Neuronal stem cell (in vitro differentiated cells): ENCODE measurements at regions not wholly inside any gene's neighbourhood (a gene's known extent, or its start where the extent isn't known, plus 50 kb on each side); places are given as distances from the start of the nearest gene placed in this dataset.
"Not testable (repeated sequence)": the region's sequence is repeated elsewhere in the genome, so short reads cannot be mapped to it uniquely, and the experiment has no call there.

ENCODE experiments used
- DNase-seq: peaks from one replicate; pipeline ENCODE4 v3.0.0-alpha.2; 2013; ENCODE audit warnings: low spot score
- H2AFZ ChIP-seq: one replicate; pipeline ENCODE4 v1.6.1; 2013; ENCODE audit warnings: mild to moderate bottlenecking, low read length, inconsistent platforms
- H2AK5ac ChIP-seq: 2 replicates; pipeline ENCODE4 v1.6.1; 2013; ENCODE audit warnings: low read depth, mild to moderate bottlenecking, inconsistent platforms, low read length, moderate library complexity, mixed read lengths
- H2BK120ac ChIP-seq: 2 replicates; pipeline ENCODE4 v1.6.1; 2013; ENCODE audit warnings: low read depth, mild to moderate bottlenecking, inconsistent platforms, low read length, moderate library complexity, mixed read lengths
- H2BK12ac ChIP-seq: one replicate; pipeline ENCODE4 v1.6.1; 2013; ENCODE audit warnings: low read length, inconsistent platforms
- H2BK15ac ChIP-seq: 2 replicates; pipeline ENCODE4 v1.6.1; 2013; ENCODE audit warnings: mild to moderate bottlenecking, low read length, inconsistent platforms, mixed read lengths
- H2BK5ac ChIP-seq: one replicate; pipeline ENCODE4 v1.6.1; 2013; ENCODE audit warnings: inconsistent platforms, mild to moderate bottlenecking, low read length, moderate library complexity
- H3K14ac ChIP-seq: one replicate; pipeline ENCODE4 v1.6.1; 2013; ENCODE audit warnings: low read length, inconsistent platforms
- H3K18ac ChIP-seq: 2 replicates; pipeline ENCODE4 v1.6.1; 2013; ENCODE audit warnings: low read length, inconsistent platforms
- H3K23ac ChIP-seq: 2 replicates; pipeline ENCODE4 v1.6.1; 2013; ENCODE audit warnings: low read depth, mild to moderate bottlenecking, mixed read lengths, low read length, inconsistent platforms; ENCODE audit not compliant: poor library complexity
- H3K27ac ChIP-seq: replicated peaks from 3 replicates; pipeline ENCODE4 v1.5.1; 2013; ENCODE audit warnings: low read length, inconsistent platforms
- H3K27me3 ChIP-seq, 3 experiments: 2 replicates each; pipeline ENCODE4 v1.6.1; 2013; ENCODE audit warnings: low read length in 3 of 3, mild to moderate bottlenecking in 2 of 3, inconsistent platforms in 1 of 3, low read depth in 1 of 3, mixed read lengths in 1 of 3, moderate library complexity in 1 of 3; ENCODE audit not compliant: control insufficient read depth in 3 of 3, insufficient read depth in 3 of 3
- H3K36me3 ChIP-seq, 2 donors: replicated peaks in 1 of 2; 2 replicates each; pipeline ENCODE4 v1.6.1; 2013; ENCODE audit warnings: low read length in 2 of 2; ENCODE audit not compliant: control insufficient read depth in 2 of 2, insufficient read depth in 2 of 2
- H3K4ac ChIP-seq: 2 replicates; pipeline ENCODE4 v1.6.1; 2013; ENCODE audit warnings: inconsistent platforms, mild to moderate bottlenecking, low read length, moderate library complexity
- H3K4me1 ChIP-seq, 2 donors: 1 replicate in 1 of 2; 2 replicates in 1 of 2; pipeline ENCODE4 v1.6.1; 2013; ENCODE audit warnings: low read length in 2 of 2, low read depth in 1 of 2; ENCODE audit not compliant: control insufficient read depth in 2 of 2, insufficient read depth in 1 of 2
- H3K4me2 ChIP-seq: one replicate; pipeline ENCODE4 v1.6.1; 2013; ENCODE audit warnings: mild to moderate bottlenecking, low read length, inconsistent platforms; ENCODE audit not compliant: insufficient read depth, poor library complexity, severe bottlenecking
- H3K4me3 ChIP-seq, 2 donors: 2 replicates each; pipeline ENCODE4 v1.5.1; 2013; ENCODE audit warnings: low read length in 2 of 2, mild to moderate bottlenecking in 2 of 2, inconsistent platforms in 1 of 2, moderate library complexity in 1 of 2
- H3K79me1 ChIP-seq: one replicate; pipeline ENCODE4 v1.6.1; 2013; ENCODE audit warnings: low read depth, mild to moderate bottlenecking, inconsistent platforms, low read length, moderate library complexity
- H3K9ac ChIP-seq: one replicate; pipeline ENCODE4 v1.6.1; 2013; ENCODE audit warnings: mild to moderate bottlenecking, low read depth, low read length, inconsistent platforms; ENCODE audit not compliant: poor library complexity
- H3K9me3 ChIP-seq, 2 donors: replicated peaks in 1 of 2; 2 replicates each; pipeline versions ENCODE3 to v1.6.1; 2013; ENCODE audit warnings: low read length in 2 of 2, mild to moderate bottlenecking in 2 of 2, inconsistent platforms in 1 of 2, low read depth in 1 of 2, mixed read lengths in 1 of 2, moderate library complexity in 1 of 2; ENCODE audit not compliant: control insufficient read depth in 2 of 2, insufficient read depth in 1 of 2
- H4K8ac ChIP-seq: one replicate; pipeline ENCODE4 v1.6.1; 2013; ENCODE audit warnings: low read depth, mild to moderate bottlenecking, inconsistent platforms, low read length, moderate library complexity
- H4K91ac ChIP-seq: one replicate; pipeline ENCODE4 v1.6.1; 2013; ENCODE audit warnings: low read length, low read depth, mild to moderate bottlenecking, inconsistent platforms; ENCODE audit not compliant: poor library complexity
- WGBS, 2 donors: extraction: QIAGEN DNeasy Blood & Tissue Kit; methylation state at CpG; one replicate each; pipeline ENCODE4 v1.1.7; 2013; ENCODE audit warnings: missing lambda C conversion rate in 2 of 2, mixed read lengths in 1 of 2; ENCODE audit not compliant: insufficient read length in 2 of 2, insufficient replicate concordance in 1 of 2; ENCODE audit errors: extremely low coverage in 2 of 2; 5-methylcytosine and 5-hydroxymethylcytosine counted together

DNA sequence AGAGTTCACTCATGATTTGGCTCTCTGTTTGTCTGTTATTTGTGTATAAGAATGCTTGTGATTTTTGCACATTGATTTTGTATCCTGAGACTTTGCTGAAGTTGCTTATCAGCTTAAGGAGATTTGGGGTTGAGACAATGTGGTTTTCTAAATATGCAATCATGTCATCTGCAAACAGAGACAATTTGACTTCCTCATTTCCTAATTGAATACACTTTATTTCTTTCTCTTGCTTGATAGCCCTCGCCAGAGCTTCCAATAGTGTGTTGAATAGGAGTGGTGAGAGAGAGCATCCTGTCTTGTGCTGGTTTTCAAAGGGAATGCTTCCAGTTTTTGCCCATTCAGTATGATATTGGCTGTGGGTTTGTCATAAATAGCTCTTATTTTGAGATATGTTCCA is 727.8 kb upstream of the HS6ST1 start:
- H3K27me3 ChIP-seq, H3K4me1 ChIP-seq, H3K79me1 ChIP-seq, H4K8ac ChIP-seq, H3K23ac ChIP-seq, H4K91ac ChIP-seq, H3K36me3 ChIP-seq, H3K4me2 ChIP-seq, H3K9me3 ChIP-seq, H3K4me3 ChIP-seq, DNase-seq, H2BK15ac ChIP-seq, H2BK120ac ChIP-seq, H2BK5ac ChIP-seq, H3K27ac ChIP-seq, H2BK12ac ChIP-seq, H3K18ac ChIP-seq, H3K14ac ChIP-seq, H2AFZ ChIP-seq, H3K4ac ChIP-seq, H3K9ac ChIP-seq, H2AK5ac ChIP-seq: not testable (repeated sequence)
- no CpG with 5 or more reads among the region's 1 CpG for WGBS, 2 donors

DNA sequence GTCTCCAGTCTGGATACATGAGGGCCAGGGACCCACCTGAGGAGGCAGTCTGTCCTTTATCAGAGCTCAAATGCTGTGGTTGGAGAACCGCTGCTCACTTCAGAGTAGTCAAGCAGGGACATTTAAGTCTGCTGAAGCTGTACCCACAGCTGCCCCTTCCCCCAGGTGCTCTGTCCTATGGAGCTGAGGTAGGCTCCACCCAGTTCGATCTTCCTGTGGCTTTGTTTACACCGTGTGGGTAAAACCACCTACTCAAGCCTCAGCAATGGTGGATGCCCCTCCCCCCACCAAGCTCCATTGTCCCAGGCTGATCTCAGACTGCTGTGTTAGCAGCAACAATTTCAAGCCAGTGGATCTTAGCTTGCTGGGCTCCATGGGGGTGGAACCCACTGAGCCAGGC is 731.4 kb upstream of the HS6ST1 start:
- Histone ChIP-seq H3K9ac (no peak overlapping the region), H3K36me3 (no peaks in the 10 kb centered on the region), H3K4me3 (no peak overlapping the region), H3K18ac (peak overlapping the region; percentile 18), H2BK12ac (no peak overlapping the region), H3K23ac (no peak overlapping the region), H4K8ac (no peak overlapping the region), H3K27ac (no peak overlapping the region), H3K79me1 (no peaks in the 10 kb centered on the region), H2AFZ (peak overlapping the region; percentile 1), H2AK5ac (no peak overlapping the region), H2BK5ac (no peak overlapping the region), H2BK15ac (no peak overlapping the region), H3K27me3 (no peaks in the 10 kb centered on the region), H3K9me3 (no peaks in the 10 kb centered on the region), H3K4me2 (no peak overlapping the region), H3K14ac (no peak overlapping the region), H3K4ac (no peak overlapping the region), H3K4me1 (no peaks in the 10 kb centered on the region), H2BK120ac (no peak overlapping the region), H4K91ac (no peak overlapping the region)
- WGBS, 2 donors = no CpG with 5 or more reads among the region's 3 CpGs
- DNase-seq = no peak

DNA sequence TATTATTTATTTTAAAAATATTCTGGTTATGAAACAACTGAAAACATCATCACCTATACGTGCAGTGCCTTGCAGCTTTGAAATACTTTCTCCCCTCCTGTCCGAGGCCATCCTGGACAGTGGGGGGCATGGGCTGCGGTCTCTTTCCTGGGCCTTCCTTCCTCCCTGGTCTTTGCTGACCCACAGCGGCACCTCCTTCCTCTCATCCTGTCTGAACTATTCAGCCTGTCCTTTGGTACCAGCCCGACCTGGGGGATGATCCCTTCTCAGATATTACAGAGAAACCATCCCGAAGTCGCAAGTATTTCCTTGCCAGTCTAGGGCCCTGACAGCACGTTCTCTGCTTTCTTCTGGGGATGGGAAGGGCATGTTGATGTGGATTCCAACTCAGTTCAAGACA is 736.6 kb upstream of the HS6ST1 start:
- H2BK15ac ChIP-seq = no peak overlapping the region
- H3K4me3 ChIP-seq = no peak overlapping the region
- H2BK120ac ChIP-seq = no peak overlapping the region
- H3K23ac ChIP-seq = no peak overlapping the region
- DNase-seq = no peak
- H3K9ac ChIP-seq = no peak overlapping the region
- H3K18ac ChIP-seq = no peak overlapping the region
- no CpG with 5 or more reads among the region's 8 CpGs for WGBS, 2 donors
- no peak overlapping the region for H2BK12ac ChIP-seq
- H3K27ac ChIP-seq = no peak overlapping the region
- no peak overlapping the region for H2AK5ac ChIP-seq
- no peak overlapping the region for H3K4me2 ChIP-seq
- no peak overlapping the region for H4K8ac ChIP-seq
- no peaks in the 10 kb centered on the region for H3K9me3 ChIP-seq
- H3K14ac ChIP-seq = no peak overlapping the region
- H3K36me3 ChIP-seq = no peaks in the 10 kb centered on the region
- no peak overlapping the region for H4K91ac ChIP-seq
- H3K79me1 ChIP-seq = no peaks in the 10 kb centered on the region
- no peaks in the 10 kb centered on the region for H3K27me3 ChIP-seq
- no peak overlapping the region for H3K4ac ChIP-seq
- H2BK5ac ChIP-seq = no peak overlapping the region
- H2AFZ ChIP-seq = no peak overlapping the region
- peaks cover 2% of the 10 kb centered on the region in 2 donors for H3K4me1 ChIP-seq

DNA sequence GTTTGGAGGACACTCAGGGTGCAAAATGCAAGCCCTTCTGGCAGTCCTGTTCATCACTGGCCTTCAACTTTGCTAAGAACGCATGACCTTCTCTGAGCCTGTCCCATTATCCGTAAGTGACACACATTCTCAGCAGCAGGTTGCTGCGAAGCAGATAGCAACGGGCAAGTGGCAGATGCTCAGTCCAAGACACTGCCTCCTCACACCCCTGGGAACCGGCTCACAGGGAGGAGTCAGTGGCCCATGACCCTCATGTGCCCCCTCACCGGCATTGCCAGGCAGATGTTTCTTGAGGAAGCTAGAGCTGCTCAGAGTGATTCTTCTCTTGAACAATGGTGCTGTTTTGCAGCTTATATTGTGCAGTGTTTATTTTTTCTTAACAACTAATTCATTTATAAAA is 737.2 kb upstream of the HS6ST1 start:
- H3K4me3 ChIP-seq = no peak overlapping the region
- peaks cover 2% of the 10 kb centered on the region in 2 donors for H3K4me1 ChIP-seq
- no peak overlapping the region for H2BK12ac ChIP-seq
- H3K36me3 ChIP-seq = no peaks in the 10 kb centered on the region
- DNase-seq = no peak
- H3K79me1 ChIP-seq = no peaks in the 10 kb centered on the region
- H2BK15ac ChIP-seq = no peak overlapping the region
- H3K9ac ChIP-seq = no peak overlapping the region
- H3K23ac ChIP-seq = no peak overlapping the region
- H4K8ac ChIP-seq = no peak overlapping the region
- no peak overlapping the region for H3K4me2 ChIP-seq
- no peak overlapping the region for H2AK5ac ChIP-seq
- H3K4ac ChIP-seq = no peak overlapping the region
- H3K18ac ChIP-seq = no peak overlapping the region
- H4K91ac ChIP-seq = no peak overlapping the region
- no peak overlapping the region for H3K27ac ChIP-seq
- no peak overlapping the region for H2BK120ac ChIP-seq
- H2BK5ac ChIP-seq = no peak overlapping the region
- WGBS, 2 donors = no CpG with 5 or more reads among the region's 6 CpGs
- H3K9me3 ChIP-seq = no peaks in the 10 kb centered on the region
- H3K27me3 ChIP-seq = no peaks in the 10 kb centered on the region
- no peak overlapping the region for H3K14ac ChIP-seq
- H2AFZ ChIP-seq = no peak overlapping the region
